Peyer's patch (tissue), 4 donors: ENCODE measurements at regions not wholly inside any gene's neighbourhood (a gene's known extent, or its start where the extent isn't known, plus 50 kb on each side); places are given as distances from the start of the nearest gene placed in this dataset.
A peak's percentile ranks its signal among the peaks of the same experiment; 100 is the strongest.

Experiments used
- DNase-seq, 3 donors: peaks; one replicate each; pipeline ENCODE4 v3.0.0-alpha.2; 2017 to 2019
- H3K27ac ChIP-seq, 4 donors: fragments of 200-600 bp; sonication (generic); one replicate each; pipeline ENCODE4 v1.5.1; 2016 to 2019
- H3K27me3 ChIP-seq, 2 donors: fragments of 200-600 bp; sonication (generic); one replicate each; pipeline ENCODE4 v1.5.1; 2019
- H3K36me3 ChIP-seq, 3 donors: fragments of 200-600 bp; sonication (generic); one replicate each; pipeline ENCODE4 v1.5.1; 2016 to 2019
- H3K4me1 ChIP-seq, 4 donors: fragments of 200-600 bp; sonication (generic); one replicate each; pipeline ENCODE4 v1.5.1; 2016 to 2019
- H3K4me3 ChIP-seq, 4 donors: fragments of 200-600 bp; sonication (generic); 1 replicate in 3 of 4; 2 replicates in 1 of 4; pipeline ENCODE4 v1.5.1; 2016 to 2019; ENCODE audit warnings: mild to moderate bottlenecking in 1 of 4
- H3K9me3 ChIP-seq, 4 donors: fragments of 200-600 bp; sonication (generic); one replicate each; pipeline ENCODE4 v1.5.1; 2016 to 2019; ENCODE audit warnings: mild to moderate bottlenecking in 1 of 4
- CTCF ChIP-seq, 6 experiments: fragments of 450-650 bp in 4 of 6; fragments of 200-600 bp in 2 of 6; sonication (generic) in 1 of 6; IDR thresholded peaks; one replicate each; pipeline ENCODE4 v1.5.1; 2017 to 2019; ENCODE audit warnings: antibody characterized with exemption in 6 of 6, mild to moderate bottlenecking in 3 of 6, moderate library complexity in 1 of 6
- POLR2A ChIP-seq, 2 donors: fragments of 450-650 bp; IDR thresholded peaks; one replicate each; pipeline ENCODE4 v1.5.1; 2017; ENCODE audit warnings: antibody characterized with exemption in 2 of 2, mild to moderate bottlenecking in 2 of 2, moderate library complexity in 2 of 2

GRCh38 chr9:135020481-135021392 lies 66.7 kb upstream of the OLFM1 start:
- H3K4me1 ChIP-seq: no peaks in the 10 kb centered on the region
- no peaks in the 10 kb centered on the region for H3K36me3 ChIP-seq
- H3K27me3 ChIP-seq: no peaks in the 10 kb centered on the region
- H3K27ac ChIP-seq: no peak overlapping the region
- no peak for TF ChIP-seq CTCF (IDR thresholded peaks at IDR 0.05)
- no peak for TF ChIP-seq POLR2A (IDR thresholded peaks at IDR 0.05)
- peak in 1 of 3 donors; percentile 23 for DNase-seq
- no peak overlapping the region for H3K4me3 ChIP-seq
- no peaks in the 10 kb centered on the region for H3K9me3 ChIP-seq

- H3K4me1 ChIP-seq: no peaks in the 10 kb centered on the region
- no peak overlapping the region for H3K27ac ChIP-seq
- H3K36me3 ChIP-seq: no peaks in the 10 kb centered on the region
- no peak for TF ChIP-seq CTCF (IDR thresholded peaks at IDR 0.05)
- no peak for TF ChIP-seq POLR2A (IDR thresholded peaks at IDR 0.05)
- peak in 1 of 3 donors; percentile 24 for DNase-seq
- no peaks in the 10 kb centered on the region for H3K9me3 ChIP-seq
- no peaks in the 10 kb centered on the region for H3K27me3 ChIP-seq
- H3K4me3 ChIP-seq: no peak overlapping the region
Observed at GRCh38 chr9:135021393-135021789, 66.1 kb upstream of the OLFM1 start.

- Histone ChIP-seq H3K4me3 (no peak overlapping the region), H3K9me3 (peaks cover 0 to 3% (median 0%) of the 10 kb centered on the region in 4 donors), H3K27ac (no peak overlapping the region), H3K36me3 (no peaks in the 10 kb centered on the region), H3K4me1 (no peaks in the 10 kb centered on the region), H3K27me3 (no peaks in the 10 kb centered on the region)
- peak in 1 of 3 donors; percentile 18 for DNase-seq
- no peak for TF ChIP-seq CTCF (IDR thresholded peaks at IDR 0.05)
- TF ChIP-seq POLR2A (IDR thresholded peaks at IDR 0.05): no peak
Observed at GRCh38 chr9:135022191-135022870, 65.1 kb upstream of the OLFM1 start.

- TF ChIP-seq POLR2A (IDR thresholded peaks at IDR 0.05) (no peak), CTCF (IDR thresholded peaks at IDR 0.05) (no peak)
- Histone ChIP-seq H3K36me3 (no peaks in the 10 kb centered on the region), H3K9me3 (peaks cover 0 to 3% (median 0%) of the 10 kb centered on the region in 4 donors), H3K27ac (no peak overlapping the region), H3K27me3 (no peaks in the 10 kb centered on the region), H3K4me1 (no peaks in the 10 kb centered on the region), H3K4me3 (no peak overlapping the region)
- DNase-seq: peak in 1 of 3 donors; percentile 28
Observed at GRCh38 chr9:135023088-135023785, 64.2 kb upstream of the OLFM1 start.

GRCh38 chr9:135023786-135024405 lies 63.6 kb upstream of the OLFM1 start:
- H3K4me1 ChIP-seq: no peaks in the 10 kb centered on the region
- H3K36me3 ChIP-seq: no peaks in the 10 kb centered on the region
- H3K4me3 ChIP-seq: no peak overlapping the region
- H3K27ac ChIP-seq: no peak overlapping the region
- DNase-seq: peak in 1 of 3 donors; percentile 19
- peaks cover 0 to 3% (median 0%) of the 10 kb centered on the region in 4 donors for H3K9me3 ChIP-seq
- TF ChIP-seq POLR2A (IDR thresholded peaks at IDR 0.05) (no peak), CTCF (IDR thresholded peaks at IDR 0.05) (no peak)
- H3K27me3 ChIP-seq: no peaks in the 10 kb centered on the region
